Esophagus squamous epithelium (tissue), 4 donors: ENCODE measurements at regions not wholly inside any gene's neighbourhood (a gene's known extent, or its start where the extent isn't known, plus 50 kb on each side); places are given as distances from the start of the nearest gene placed in this dataset.

Experiments
- POLR2A ChIP-seq, 4 donors: fragments of 450-650 bp; IDR thresholded peaks; one replicate each; pipeline ENCODE4 v1.6.1; 2017; ENCODE audit warnings: antibody characterized with exemption in 4 of 4, mild to moderate bottlenecking in 4 of 4, moderate library complexity in 3 of 4
- TF ChIP-seq, protein P1 (sequence below), 6 experiments: fragments of 450-650 bp in 4 of 6; fragments of 200-600 bp in 2 of 6; sonication (generic) in 2 of 6; IDR thresholded peaks; one replicate each; pipeline ENCODE4 v1.5.1; 2016 to 2019; ENCODE audit warnings: antibody characterized with exemption in 6 of 6, mild to moderate bottlenecking in 4 of 6, moderate library complexity in 4 of 6

DNA sequence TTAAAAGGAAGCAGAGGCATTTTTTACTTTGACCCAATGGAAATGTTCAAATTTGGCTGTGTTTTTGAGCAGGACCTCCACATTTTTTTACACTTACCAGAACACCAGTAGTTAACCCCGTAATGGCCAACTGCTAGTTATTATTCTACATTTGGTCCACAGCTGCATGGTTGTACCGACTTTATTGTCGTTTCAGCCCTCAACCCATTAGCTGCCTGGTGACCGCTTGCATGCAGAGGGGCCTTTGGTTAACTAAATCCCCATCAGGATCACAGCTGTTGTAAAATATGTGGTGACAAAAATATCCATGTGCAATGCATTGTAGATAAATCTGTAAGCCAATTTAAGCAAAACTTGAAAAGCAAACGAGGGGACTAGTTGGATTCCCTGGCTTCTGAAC is 342.2 kb upstream of the MEOX2 start:
- TF ChIP-seq, protein P1, sequence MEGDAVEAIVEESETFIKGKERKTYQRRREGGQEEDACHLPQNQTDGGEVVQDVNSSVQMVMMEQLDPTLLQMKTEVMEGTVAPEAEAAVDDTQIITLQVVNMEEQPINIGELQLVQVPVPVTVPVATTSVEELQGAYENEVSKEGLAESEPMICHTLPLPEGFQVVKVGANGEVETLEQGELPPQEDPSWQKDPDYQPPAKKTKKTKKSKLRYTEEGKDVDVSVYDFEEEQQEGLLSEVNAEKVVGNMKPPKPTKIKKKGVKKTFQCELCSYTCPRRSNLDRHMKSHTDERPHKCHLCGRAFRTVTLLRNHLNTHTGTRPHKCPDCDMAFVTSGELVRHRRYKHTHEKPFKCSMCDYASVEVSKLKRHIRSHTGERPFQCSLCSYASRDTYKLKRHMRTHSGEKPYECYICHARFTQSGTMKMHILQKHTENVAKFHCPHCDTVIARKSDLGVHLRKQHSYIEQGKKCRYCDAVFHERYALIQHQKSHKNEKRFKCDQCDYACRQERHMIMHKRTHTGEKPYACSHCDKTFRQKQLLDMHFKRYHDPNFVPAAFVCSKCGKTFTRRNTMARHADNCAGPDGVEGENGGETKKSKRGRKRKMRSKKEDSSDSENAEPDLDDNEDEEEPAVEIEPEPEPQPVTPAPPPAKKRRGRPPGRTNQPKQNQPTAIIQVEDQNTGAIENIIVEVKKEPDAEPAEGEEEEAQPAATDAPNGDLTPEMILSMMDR (IDR thresholded peaks at IDR 0.05) = no peak
- TF ChIP-seq POLR2A (IDR thresholded peaks at IDR 0.05) = no peak
